H4 (cell line): ENCODE measurements at regions not wholly inside any gene's neighbourhood (a gene's known extent, or its start where the extent isn't known, plus 50 kb on each side); places are given as distances from the start of the nearest gene placed in this dataset.

Experiments used
- DNase-seq: peaks from one replicate; pipeline ENCODE4 v3.0.0-alpha.2; 2015; ENCODE audit warnings: low spot score

DNA sequence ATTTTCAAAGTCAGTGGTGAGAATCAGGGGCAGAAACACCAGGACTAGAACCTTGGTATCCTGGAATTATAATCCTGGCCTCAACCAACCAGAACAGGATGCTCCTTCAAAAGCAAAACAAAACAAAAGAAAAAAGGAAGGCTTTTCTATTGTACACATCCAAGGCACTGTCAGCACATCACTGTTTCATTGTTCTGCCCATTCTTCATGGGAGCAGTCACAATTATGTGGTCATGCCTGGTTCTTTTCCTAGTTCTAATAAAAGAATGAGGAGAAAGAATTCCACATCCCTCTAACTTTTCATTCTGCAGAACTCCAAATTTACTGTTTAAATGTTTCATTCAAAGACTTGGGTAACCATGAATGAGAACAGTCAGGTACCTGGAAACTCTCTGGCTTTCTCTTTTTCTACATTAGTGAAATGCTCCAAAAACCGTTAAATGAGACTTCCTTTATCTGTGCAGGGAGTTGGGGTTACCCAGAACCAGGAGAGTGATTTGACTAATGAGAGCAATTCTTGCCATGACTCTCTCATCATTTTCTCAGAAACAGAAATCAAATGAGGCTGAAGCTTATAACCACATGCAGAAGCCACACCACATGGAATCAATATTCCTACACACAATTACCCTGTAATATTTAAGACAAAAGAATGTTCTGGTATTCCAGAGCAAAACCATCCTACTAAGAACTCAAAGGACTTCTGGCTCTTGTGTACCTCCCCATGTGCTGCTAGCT is 110.9 kb upstream of the CCDC150 start:
- DNase-seq = no peak

DNA sequence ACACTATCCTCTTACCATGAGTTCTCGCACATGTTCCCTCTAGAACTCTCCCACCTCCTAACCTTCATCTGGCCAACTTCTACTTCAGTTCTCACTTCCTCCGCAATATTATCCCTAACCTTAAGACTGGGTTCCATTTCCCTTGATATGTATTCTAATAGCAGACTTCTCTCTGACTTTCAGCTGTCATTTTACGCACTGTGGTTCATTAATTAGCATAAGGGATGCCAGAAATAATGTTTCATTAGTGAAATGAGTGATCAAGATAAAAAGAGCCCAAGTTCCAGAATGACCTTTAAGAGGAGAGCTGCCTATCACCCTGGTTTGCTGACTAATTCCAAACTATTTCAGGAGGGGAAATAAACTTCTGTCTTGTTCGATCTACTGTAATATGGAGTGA is 108.6 kb upstream of the CCDC150 start:
- no peak for DNase-seq

DNA sequence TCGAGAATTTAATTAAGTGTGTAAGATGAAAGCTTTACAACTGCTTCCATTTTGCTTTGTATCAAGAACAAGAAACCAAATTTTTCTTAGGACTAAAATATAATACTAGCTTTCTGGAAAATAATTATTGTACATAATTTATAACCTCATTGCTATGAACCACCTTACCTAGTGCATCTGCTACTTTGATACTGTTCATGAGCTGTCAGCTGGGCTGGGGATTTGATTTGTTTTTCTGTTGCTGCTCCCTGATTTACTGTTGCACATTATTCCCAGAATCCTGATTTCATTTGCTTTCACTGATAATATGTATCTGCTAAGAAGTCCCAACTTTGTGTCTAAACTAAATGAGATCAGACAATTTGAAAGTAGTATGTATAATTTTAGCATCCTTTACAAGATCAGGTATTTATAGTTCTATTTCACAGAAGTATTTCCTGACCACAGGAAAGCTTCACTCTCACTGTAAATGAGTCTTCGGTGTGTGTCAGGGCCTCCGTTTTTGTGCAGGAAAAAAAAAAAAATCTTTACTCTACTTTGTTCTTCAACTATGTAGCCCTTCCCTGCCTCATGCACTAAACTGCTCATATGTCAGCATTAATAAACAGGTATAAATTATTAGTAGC is 105.6 kb upstream of the CCDC150 start:
- DNase-seq = no peak

DNA sequence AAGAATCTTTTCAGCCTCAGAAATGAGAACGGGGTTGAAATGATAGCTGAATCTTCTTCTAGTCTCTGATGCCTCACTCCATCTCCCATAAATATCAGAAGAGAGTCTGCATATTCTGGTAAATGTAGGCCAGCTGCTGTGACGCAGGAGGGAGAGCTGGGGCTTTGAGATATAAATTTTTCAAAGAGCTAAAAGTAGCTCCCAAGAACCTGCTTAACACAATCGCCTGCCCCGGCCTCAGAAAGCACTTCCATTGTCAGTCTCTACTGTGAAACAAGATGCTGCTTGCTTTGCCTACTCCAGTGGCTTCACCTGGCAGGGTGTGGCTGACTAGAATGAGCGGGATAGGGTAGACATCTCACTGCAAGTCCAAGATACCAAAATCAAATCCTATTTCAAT is 105.0 kb upstream of the CCDC150 start:
- DNase-seq = no peak

DNA sequence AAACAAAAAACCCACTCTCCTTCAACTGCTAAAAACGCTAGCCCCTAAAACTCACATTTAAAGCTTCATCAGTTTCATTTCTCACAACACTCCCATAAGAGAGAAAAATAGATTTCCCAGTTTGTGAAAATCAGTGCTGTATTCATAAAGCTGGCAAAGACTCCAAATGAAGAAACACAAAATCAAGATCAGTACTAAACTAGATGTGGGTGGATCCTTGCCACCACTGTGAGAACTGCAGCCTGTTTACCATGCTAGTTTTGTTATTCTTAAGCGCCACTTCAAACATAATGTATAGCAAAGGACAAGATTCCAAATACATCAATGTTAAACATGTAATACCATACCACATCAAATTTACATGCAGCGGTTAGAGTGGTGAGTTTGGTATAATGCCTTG is 104.5 kb upstream of the CCDC150 start:
- no peak for DNase-seq

DNA sequence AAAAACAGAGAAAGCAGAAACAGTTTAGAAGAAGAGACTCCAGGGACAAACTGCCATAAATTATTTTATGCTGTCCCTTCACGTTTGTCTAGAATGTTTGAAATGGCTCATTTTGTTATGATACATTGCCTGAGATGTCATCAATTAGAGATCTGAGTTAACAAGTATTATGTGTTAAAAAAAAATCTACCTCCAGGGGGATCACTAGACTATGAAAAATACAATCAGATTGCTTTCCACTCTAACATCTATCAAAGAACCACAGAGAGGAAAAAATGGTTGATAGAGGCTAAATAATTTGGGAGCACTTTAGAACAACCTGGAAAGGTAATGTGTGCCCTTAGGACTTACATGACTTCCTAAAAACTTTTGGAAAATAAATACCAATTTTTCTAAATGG is 103.8 kb upstream of the CCDC150 start:
- DNase-seq = no peak

DNA sequence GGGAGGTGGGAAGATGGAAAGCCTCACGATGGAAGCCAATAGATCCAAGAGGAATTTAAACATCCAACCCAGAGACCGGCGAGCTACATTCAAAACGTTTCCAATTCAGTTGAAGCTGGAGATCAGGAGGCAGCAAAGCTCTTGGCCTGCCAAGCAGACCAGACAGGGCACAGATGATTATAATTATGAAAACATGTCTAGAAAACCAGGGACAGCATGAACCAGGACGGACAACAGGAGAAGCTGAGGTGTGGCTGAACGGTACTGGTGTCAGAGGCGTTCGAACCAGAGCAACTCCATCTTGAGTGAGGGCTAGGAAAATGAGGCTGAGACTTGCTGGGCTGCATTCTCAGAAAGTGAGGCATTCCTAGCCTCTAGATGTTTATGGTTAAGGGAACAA is 102.2 kb upstream of the CCDC150 start:
- no peak for DNase-seq

DNA sequence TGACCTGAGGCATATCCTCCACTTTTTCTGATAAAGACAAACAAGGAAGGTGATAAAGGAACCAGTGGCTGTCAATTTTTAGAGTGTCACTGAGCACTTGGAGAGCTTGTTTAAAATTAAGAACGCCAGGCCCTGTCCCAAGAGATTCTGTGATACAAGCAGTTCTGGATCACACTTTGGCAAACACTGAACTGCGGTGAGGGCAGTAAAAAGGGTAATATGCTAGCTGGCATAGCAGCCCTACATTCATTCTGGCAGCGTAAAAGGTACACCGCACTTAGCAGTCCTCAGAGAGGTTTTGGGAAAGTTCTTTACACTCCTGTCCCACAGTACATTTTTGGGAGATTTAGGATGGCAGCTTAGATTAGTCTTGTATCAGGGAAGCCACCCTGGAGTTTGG is 101.3 kb upstream of the CCDC150 start:
- DNase-seq = no peak

DNA sequence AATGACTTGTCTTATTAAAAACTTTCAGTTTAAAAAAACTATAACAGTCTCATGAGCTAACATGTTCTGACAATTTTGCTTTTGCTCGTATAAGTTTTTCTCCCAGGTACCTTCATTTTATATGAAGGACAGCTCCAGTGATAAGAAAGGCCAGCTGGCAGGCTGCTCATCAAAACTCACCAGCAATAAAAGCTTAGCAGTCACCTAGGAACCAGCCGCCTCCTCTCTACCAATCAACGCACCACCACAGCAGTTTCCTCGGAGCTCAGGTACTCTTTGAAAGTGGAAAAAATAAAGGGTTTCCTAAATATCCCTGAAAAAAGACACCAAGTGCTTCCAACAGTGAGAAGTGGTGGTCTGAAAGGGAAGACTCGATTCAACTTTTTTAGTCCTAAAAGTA is 100.9 kb upstream of the CCDC150 start:
- no peak for DNase-seq

DNA sequence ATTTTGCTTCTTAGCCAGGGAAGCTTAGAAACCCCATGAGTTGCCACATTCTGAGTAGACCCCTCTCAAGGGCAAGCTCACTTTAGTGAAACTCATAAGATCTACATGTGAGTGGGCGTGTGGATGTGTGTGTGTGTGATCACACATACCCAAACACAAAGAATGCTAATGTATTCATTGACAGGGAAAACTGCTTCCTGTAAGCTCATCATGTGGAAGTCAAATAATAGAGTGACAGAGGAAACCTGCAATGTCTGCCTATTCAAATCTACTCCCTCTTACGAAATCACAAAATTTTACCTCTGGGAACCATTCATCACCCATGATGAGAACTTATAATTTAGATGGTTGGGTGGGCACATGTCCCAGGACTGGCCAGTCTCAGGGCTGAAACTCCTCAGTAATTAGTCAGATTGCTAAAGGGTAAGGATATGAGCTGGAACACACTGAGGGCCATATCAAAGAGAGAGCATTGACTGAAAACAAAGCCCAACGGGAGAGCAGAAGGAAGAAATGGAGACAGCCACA is 94.5 kb upstream of the CCDC150 start:
- DNase-seq = no peak

DNA sequence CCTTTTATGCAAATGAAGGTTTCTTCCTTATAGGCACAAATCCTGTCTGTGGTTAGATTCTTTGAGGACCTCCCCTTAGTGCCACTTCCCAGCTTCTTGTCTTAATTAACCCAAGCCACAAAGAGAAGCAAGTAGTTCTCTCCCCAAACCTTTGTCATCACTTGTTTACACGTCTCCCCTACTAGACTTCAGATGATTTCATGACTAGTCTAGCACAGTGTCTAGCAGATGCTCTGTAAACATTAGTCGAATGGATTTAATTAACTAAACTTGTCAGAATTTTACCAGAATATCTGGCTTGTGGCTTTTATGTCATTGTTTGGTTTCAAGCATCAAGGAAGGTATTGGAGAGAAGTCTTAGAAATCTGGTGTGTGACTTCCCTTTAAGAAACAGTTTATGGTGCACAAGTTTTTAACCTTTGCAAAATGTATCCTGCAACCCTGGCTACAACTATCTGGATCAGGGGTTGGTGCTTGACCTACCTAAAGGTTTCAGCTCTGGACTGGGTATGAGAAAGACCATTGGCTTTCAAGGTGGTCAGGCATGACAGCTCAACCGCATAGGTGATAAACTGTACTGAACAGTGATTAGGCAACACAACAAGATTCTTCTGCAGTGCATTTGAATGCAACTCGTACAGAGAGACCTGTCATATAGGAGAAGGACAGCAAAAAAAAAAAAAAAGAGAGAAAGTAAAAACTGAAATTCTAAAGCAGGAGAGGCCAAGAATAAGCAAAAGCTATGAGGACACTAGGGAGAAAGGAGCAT is 93.2 kb upstream of the CCDC150 start:
- no peak for DNase-seq

DNA sequence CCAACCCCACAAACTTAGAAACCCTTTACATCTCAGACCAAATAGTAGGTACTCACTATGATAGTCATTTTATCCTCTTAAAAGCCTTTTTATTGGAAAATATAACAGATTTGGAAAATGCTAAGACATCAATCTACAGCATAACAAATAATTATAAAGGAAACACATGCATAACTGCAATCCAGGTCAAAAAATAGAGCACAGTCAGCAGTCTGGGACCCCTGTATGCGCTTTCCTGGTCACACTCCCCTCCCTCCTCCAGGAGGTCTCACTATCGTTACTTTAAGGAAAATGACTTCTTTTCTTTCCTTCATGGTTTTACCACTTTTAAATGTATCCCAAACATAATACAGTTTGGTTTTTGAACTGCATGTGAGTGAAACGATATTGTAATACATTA is 90.5 kb upstream of the CCDC150 start:
- no peak for DNase-seq

DNA sequence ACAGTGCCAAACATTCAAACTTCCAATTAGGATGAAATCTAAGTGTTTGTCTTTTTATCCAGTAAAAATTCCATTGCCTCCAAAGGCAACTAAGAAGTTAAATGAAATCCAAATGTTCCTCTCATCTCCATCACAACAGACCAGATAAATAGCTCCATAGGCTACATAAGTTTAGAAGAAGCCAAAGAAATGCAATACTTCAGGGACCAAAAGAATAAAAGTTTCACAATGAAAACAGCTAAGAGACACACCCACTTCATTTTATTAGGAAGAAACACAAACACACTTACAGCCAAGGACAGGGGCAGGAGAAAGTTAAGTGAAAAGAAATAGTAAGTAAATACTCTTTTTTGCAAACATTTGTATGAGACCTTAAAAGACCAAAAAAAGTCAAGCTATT is 88.5 kb upstream of the CCDC150 start:
- no peak for DNase-seq

DNA sequence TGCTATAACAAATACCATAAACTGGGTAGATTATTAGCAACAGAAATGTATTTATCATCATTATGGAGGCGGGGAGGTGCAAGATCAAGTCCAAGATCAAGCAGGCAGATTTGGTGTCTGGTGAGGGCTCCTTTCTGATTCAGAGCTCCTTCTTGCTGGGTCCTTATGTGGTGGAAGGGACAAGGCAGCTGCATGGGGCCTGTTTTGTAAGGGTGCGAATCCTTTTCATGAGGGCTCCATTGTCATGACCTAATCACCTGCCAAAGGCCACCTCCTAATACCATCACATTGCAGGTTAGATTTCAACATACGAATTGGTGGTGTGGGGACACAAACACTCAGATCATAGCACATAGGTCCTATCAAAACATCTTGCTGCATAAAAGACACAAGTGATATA is 84.4 kb upstream of the CCDC150 start:
- no peak for DNase-seq

DNA sequence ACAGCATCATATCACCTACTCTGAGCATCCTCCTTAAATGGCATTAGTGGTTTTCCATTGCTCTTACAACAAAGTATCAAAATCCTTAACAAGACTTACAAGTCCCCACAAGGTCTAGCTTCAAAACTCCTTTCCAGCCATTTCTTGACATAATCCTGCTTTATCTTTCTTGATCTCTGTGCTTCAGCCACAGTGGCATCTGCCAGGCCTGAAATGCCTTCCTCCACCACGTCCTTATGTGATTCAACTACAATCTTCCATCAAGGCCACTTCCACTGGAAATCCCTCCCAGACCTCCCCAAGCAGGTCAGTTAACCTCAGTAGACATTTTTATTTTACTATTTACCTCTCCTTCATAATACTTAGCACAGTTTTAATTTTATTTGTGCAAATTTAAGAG is 83.8 kb upstream of the CCDC150 start:
- no peak for DNase-seq

DNA sequence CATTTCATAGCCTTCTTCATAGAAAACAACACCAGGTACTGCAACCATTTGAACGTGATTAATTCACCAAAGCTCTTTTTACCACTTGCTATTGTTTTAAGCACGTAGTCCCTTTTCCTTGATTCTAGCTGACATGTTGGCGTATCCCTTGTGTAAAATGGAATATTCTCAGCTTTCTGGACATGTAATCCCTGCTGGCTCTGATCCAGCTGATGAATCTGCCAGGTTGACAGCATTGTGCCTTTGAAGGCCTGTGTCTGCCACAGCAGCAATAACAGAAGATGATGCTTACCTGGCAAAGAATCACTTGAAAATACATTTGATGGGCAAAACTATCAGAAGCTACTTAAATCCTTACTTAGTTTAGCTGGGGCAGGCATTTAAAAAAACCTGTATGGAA is 81.0 kb upstream of the CCDC150 start:
- no peak for DNase-seq

DNA sequence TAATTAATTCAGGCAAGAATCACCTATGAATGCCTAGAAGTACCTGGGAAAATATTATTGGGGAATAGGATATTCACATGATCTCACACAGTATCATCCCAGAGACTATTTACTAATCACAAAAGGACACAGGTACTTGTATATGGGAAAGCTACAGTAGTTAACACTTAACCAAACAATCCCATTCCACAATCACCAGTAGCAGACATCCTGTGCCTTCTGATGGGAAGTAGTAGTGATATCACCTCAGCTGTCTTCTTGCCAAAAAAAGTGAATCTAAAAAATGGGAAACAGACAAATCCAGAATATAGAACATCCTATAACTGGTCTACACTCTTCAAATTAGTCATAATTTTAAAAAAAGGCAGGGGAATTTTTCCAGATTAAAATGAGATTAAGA is 75.6 kb upstream of the CCDC150 start:
- DNase-seq = no peak

DNA sequence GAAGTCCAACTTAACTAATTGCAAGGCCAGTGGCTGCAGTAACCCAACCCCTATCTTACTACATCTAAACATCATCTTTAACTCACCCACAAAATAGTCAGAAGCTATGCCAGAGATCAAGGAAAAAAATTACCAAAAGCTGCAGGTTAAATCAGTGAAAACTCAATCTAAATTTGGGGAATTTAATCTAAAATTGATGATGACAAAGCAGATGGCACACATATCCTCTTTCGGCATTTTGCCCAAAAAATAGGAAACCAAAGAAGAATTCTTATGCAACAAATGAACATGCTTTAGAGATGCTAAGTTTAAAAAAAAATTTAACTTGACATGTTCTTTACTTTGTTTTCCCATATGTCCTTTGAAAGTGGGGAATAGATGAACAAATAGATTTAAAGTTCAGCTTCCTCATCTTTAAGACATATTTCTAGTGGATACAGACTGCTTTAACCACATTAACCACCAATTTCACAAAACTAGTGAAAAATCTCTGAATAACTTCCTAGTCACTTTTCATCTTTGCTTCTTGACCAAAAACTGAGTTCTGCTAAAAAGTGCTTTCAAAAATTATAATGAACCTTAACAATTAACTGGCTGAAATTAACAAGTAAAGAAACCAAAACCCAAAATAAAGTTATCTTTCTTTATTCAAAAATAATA is 74.3 kb upstream of the CCDC150 start:
- no peak for DNase-seq

DNA sequence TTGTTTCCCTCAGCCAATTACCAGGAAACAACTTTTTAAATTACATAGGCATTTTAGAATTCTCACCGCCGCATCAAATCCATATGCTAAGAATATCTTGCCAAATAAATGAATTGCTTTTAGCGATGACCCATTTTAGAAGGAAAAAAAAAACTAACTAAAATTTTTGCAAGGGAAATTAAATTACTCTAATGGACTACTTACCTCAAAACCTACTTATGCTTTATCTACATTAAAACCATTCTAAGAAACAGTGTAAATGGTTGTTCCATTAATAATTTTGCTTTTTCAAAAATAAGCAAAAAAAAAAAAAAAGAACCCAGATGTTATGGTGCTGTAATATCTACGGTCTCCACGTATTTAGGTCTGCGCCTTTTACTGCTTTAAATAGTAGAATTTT is 73.5 kb upstream of the CCDC150 start:
- no peak for DNase-seq

DNA sequence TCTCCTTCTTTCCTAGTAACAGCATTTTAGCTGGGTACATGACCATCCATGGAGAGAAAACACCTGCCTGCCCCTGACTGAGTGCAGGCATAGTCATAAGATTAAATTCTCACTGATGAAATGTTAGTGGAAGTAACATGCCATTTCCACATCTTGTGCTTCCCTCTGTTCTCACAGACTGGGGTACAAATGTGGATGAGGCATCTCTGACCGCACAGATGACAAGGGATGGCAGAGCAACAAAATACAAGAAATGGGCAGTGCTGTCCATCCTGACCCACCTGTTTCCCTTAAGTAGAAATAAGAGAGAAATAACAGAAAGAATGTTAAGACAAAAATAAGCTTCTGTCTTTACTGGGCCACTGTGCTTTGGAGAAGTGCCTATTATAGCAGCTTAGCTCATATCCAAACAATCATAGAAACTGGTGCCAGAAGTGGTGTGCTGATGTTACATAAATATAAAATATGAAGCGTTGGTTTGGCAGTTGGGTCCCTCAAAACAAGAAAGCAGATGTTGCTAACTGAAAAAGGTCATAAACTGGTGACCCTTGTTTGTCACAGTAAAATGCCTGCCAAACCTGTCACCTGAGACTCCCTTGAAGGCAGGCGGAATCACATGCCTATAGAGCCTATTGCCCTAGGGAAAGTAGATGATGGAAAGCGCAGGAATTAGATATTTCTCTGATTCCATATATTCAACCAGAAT is 72.4 kb upstream of the CCDC150 start:
- no peak for DNase-seq

DNA sequence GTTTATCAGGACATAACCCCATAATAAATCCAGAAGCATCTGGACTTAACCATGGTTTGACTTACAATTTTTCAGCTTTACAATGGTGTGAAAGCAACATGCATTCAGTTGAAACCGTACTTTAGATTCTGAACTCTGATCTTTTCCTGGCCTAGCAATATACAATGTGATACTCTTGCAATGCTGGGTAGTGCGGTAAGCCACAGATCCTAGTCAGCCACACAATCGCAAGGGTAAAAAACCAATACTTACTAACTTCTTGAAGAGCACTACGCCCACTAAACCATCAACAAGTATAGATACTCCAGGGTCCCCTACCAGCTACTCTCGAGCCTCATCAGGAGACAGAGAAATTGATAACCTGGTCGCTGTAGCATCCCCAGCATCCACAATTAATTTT is 71.0 kb upstream of the CCDC150 start:
- DNase-seq = no peak

DNA sequence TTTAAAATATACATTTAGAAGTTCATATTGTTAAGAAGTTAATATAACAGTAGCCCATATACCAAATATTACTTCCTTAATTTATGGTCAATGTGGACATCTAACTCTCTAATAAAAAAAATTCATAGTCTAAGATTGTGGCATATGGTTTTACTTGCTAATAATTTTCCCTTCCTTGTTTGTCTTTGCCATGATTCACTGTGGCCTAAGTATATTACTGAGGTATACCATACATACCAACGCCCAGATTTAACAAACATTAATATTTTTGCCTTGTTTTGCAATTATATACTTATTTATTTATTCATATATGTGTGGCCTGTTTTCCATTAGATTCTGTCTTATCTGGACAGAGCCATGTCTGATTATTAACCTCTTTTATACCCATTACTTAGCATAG is 54.6 kb upstream of the CCDC150 start:
- no peak for DNase-seq
